H9 (cell line): ENCODE measurements at regions not wholly inside any gene's neighbourhood (a gene's known extent, or its start where the extent isn't known, plus 50 kb on each side); places are given as distances from the start of the nearest gene placed in this dataset.

Experiments
- DNase-seq: peaks from one replicate; pipeline ENCODE4 v3.0.0-alpha.2; 2017
- H2AFZ ChIP-seq: one replicate; pipeline ENCODE4 v1.6.1; 2013; ENCODE audit warnings: mild to moderate bottlenecking, low read length, control low read depth, moderate library complexity
- H2AK5ac ChIP-seq: 2 replicates; pipeline ENCODE4 v1.6.1; 2013; ENCODE audit warnings: low read length, control low read depth, mixed read lengths; ENCODE audit not compliant: insufficient read length
- H2BK120ac ChIP-seq: one replicate; pipeline ENCODE4 v1.6.1; 2013; ENCODE audit warnings: low read depth, mild to moderate bottlenecking, low read length, control low read depth, inconsistent platforms; ENCODE audit not compliant: poor library complexity, severe bottlenecking
- H2BK12ac ChIP-seq: 2 replicates; pipeline ENCODE4 v1.6.1; 2013; ENCODE audit warnings: low read length, control low read depth, mixed read lengths, low read depth; ENCODE audit not compliant: insufficient read length
- H2BK15ac ChIP-seq: 2 replicates; pipeline ENCODE4 v1.6.1; 2013; ENCODE audit warnings: low read depth, low read length, control low read depth
- H2BK20ac ChIP-seq: one replicate; pipeline ENCODE4 v1.6.1; 2013; ENCODE audit warnings: low read depth, mild to moderate bottlenecking, low read length, control low read depth, inconsistent platforms; ENCODE audit not compliant: poor library complexity, severe bottlenecking
- H2BK5ac ChIP-seq: 2 replicates; pipeline ENCODE4 v1.6.1; 2013; ENCODE audit warnings: low read length, control low read depth, mixed read lengths; ENCODE audit not compliant: insufficient read length
- H3K14ac ChIP-seq: 2 replicates; pipeline ENCODE4 v1.6.1; 2013; ENCODE audit warnings: low read length, control low read depth; ENCODE audit not compliant: insufficient read depth
- H3K18ac ChIP-seq: 2 replicates; pipeline ENCODE4 v1.6.1; 2013; ENCODE audit warnings: low read depth, mild to moderate bottlenecking, mixed read lengths, low read length, control low read depth; ENCODE audit not compliant: insufficient read length
- H3K23ac ChIP-seq: 2 replicates; pipeline ENCODE4 v1.6.1; 2013; ENCODE audit warnings: low read length, control low read depth, mixed read lengths, low read depth; ENCODE audit not compliant: insufficient read length
- H3K23me2 ChIP-seq: 2 replicates; pipeline ENCODE4 v1.6.1; 2013; ENCODE audit warnings: low read depth, mild to moderate bottlenecking, mixed read lengths, low read length, control low read depth; ENCODE audit not compliant: insufficient read length, poor library complexity, severe bottlenecking
- H3K27ac ChIP-seq: 2 replicates; pipeline ENCODE4 v1.5.1; 2013; ENCODE audit warnings: low read length, control low read depth, mixed read lengths, low read depth; ENCODE audit not compliant: insufficient read length
- H3K27me3 ChIP-seq: 2 replicates; pipeline ENCODE4 v1.6.1; 2013; ENCODE audit warnings: low read length, control low read depth, inconsistent platforms; ENCODE audit not compliant: insufficient read depth
- H3K4ac ChIP-seq: 2 replicates; pipeline ENCODE4 v1.6.1; 2013; ENCODE audit warnings: low read depth, mild to moderate bottlenecking, control low read depth, inconsistent platforms, low read length, moderate library complexity
- H3K4me1 ChIP-seq: 2 replicates; pipeline ENCODE4 v1.6.1; 2013; ENCODE audit warnings: low read length, control low read depth, inconsistent platforms; ENCODE audit not compliant: insufficient read depth
- H3K4me2 ChIP-seq: 2 replicates; pipeline ENCODE4 v1.6.1; 2013; ENCODE audit warnings: low read length, control low read depth, mixed read lengths; ENCODE audit not compliant: insufficient read length, insufficient read depth
- H3K56ac ChIP-seq: 2 replicates; pipeline ENCODE4 v1.6.1; 2013; ENCODE audit warnings: low read depth, mild to moderate bottlenecking, mixed read lengths, low read length, control low read depth; ENCODE audit not compliant: insufficient read length
- H3K79me1 ChIP-seq: 2 replicates; pipeline ENCODE4 v1.6.1; 2013; ENCODE audit warnings: low read depth, mild to moderate bottlenecking, moderate library complexity, low read length, control low read depth, inconsistent platforms; ENCODE audit not compliant: insufficient read depth, poor library complexity, severe bottlenecking
- H3K79me2 ChIP-seq: 2 replicates; pipeline ENCODE4 v1.6.1; 2013; ENCODE audit warnings: low read length, control low read depth, inconsistent platforms; ENCODE audit not compliant: insufficient read depth
- H3K9ac ChIP-seq: 2 replicates; pipeline ENCODE4 v1.6.1; 2013; ENCODE audit warnings: low read length, control low read depth, mixed read lengths; ENCODE audit not compliant: insufficient read length; ENCODE audit errors: extremely low read depth
- H3K9me3 ChIP-seq: one replicate; pipeline ENCODE4 v1.6.1; 2013; ENCODE audit warnings: low read depth, low read length, inconsistent platforms; ENCODE audit not compliant: control insufficient read depth
- H3T11ph ChIP-seq: one replicate; pipeline ENCODE4 v1.6.1; 2013; ENCODE audit warnings: mild to moderate bottlenecking, low read length, control low read depth, inconsistent platforms
- H4K20me1 ChIP-seq: one replicate; pipeline ENCODE4 v1.6.1; 2013; ENCODE audit not compliant: control insufficient read depth, insufficient read length, insufficient read depth
- H4K5ac ChIP-seq: 2 replicates; pipeline ENCODE4 v1.6.1; 2013; ENCODE audit warnings: low read depth, mild to moderate bottlenecking, mixed read lengths, low read length, control low read depth; ENCODE audit not compliant: insufficient read length
- H4K8ac ChIP-seq: replicated peaks from 2 replicates; pipeline ENCODE4 v1.6.1; 2013; ENCODE audit warnings: low read length, control low read depth, mixed read lengths, low read depth; ENCODE audit not compliant: insufficient read length
- H4K91ac ChIP-seq: 2 replicates; pipeline ENCODE4 v1.6.1; 2013; ENCODE audit warnings: low read depth, mild to moderate bottlenecking, moderate library complexity, mixed read lengths, low read length, control low read depth; ENCODE audit not compliant: insufficient read length
- H3K27ac Mint-ChIP-seq, 3 experiments: 2 replicates in 2 of 3; 3 replicates in 1 of 3; pipeline ENCODE4 v1.8.0; 2020 to 2021; ENCODE audit warnings: mixed read lengths in 3 of 3, mild to moderate bottlenecking in 1 of 3, moderate library complexity in 1 of 3
- H3K27me3 Mint-ChIP-seq: 2 replicates; pipeline ENCODE4 v1.8.0; 2021; ENCODE audit warnings: low read depth, mild to moderate bottlenecking, moderate library complexity, mixed read lengths
- H3K36me3 Mint-ChIP-seq, 3 experiments: 2 replicates in 2 of 3; 3 replicates in 1 of 3; pipeline ENCODE4 v1.8.0; 2020 to 2021; ENCODE audit warnings: low read depth in 3 of 3, mixed read lengths in 3 of 3; ENCODE audit not compliant: insufficient read depth in 1 of 3
- H3K4me1 Mint-ChIP-seq, 2 experiments: 2 replicates each; pipeline ENCODE4 v1.8.0; 2020; ENCODE audit warnings: mixed read lengths in 2 of 2
- H3K4me3 Mint-ChIP-seq, 2 experiments: 2 replicates in 1 of 2; 3 replicates in 1 of 2; pipeline ENCODE4 v1.8.0; 2020 to 2021; ENCODE audit warnings: mild to moderate bottlenecking in 2 of 2, mixed read lengths in 2 of 2, moderate library complexity in 1 of 2
- H3K9me3 Mint-ChIP-seq, 2 experiments: 2 replicates in 1 of 2; 3 replicates in 1 of 2; pipeline ENCODE4 v1.8.0; 2020; ENCODE audit warnings: mild to moderate bottlenecking in 2 of 2, mixed read lengths in 2 of 2, moderate library complexity in 1 of 2
- WGBS: extraction: QIAGEN DNeasy Blood & Tissue Kit; methylation state at CpG from one replicate; pipeline ENCODE4 v1.1.7; 2013; ENCODE audit warnings: missing lambda C conversion rate, low lambda C conversion rate, mixed read lengths; ENCODE audit not compliant: insufficient read length; ENCODE audit errors: extremely low coverage; 5-methylcytosine and 5-hydroxymethylcytosine counted together
- TF ChIP-seq, protein P1 (sequence below): fragments of 200-600 bp; sonication (generic); conservative IDR thresholded peaks from 3 replicates; pipeline ENCODE4 v1.8.0; 2021; ENCODE audit warnings: antibody characterized with exemption, mild to moderate bottlenecking

DNA sequence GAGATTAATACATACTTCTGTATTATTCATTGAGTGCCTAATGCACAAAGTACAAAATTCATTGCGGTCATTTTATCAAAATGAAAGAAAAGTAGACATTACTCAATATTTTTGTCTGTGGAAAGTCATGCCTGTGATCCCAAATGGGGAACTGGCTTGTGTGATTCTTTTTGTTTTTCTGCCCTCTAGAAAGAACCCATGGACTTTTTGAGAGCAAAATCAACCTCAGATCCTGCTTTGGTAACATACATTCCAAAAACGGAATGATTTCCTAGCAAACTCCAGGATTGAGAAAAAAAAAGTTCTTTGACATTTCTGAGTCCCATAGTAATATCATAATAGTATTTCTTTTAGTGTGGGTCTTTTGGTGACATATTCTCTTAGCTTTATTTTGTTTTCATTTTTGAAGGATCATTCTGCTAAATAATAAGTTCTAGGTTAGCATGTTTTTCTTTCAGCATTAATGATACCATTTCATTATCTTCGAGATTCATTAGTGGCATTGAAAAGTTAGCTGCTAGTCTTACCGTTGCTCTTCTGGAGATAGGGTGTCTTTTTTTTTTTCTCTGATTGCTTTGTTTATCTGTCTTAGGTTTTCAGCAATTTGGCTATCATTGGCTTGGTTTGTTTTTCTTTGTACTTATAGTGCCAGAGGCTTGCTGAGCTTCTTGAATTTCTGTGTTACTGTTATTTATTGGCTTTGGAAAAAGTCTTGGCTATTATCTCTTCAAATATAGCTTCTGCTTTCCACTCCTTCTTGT, 102.4 kb upstream of the CSNK1A1L start:
- no peaks in the 10 kb centered on the region for H3K36me3 Mint-ChIP-seq

More for the DNA sequence above, 102.4 kb upstream of the CSNK1A1L start:
- no peaks in the 10 kb centered on the region for H3K9me3 ChIP-seq
- no peak overlapping the region for H4K5ac ChIP-seq
- H2BK120ac ChIP-seq: no peak overlapping the region
- H2BK12ac ChIP-seq: no peak overlapping the region
- no peaks in the 10 kb centered on the region for H3K79me1 ChIP-seq
- no peaks in the 10 kb centered on the region for H3K23me2 ChIP-seq
- no peak overlapping the region for H2AFZ ChIP-seq
- no peaks in the 10 kb centered on the region for H3K79me2 ChIP-seq
- no peaks in the 10 kb centered on the region for H3K27me3 ChIP-seq
- H4K8ac ChIP-seq: no peak overlapping the region
- TF ChIP-seq, protein P1, sequence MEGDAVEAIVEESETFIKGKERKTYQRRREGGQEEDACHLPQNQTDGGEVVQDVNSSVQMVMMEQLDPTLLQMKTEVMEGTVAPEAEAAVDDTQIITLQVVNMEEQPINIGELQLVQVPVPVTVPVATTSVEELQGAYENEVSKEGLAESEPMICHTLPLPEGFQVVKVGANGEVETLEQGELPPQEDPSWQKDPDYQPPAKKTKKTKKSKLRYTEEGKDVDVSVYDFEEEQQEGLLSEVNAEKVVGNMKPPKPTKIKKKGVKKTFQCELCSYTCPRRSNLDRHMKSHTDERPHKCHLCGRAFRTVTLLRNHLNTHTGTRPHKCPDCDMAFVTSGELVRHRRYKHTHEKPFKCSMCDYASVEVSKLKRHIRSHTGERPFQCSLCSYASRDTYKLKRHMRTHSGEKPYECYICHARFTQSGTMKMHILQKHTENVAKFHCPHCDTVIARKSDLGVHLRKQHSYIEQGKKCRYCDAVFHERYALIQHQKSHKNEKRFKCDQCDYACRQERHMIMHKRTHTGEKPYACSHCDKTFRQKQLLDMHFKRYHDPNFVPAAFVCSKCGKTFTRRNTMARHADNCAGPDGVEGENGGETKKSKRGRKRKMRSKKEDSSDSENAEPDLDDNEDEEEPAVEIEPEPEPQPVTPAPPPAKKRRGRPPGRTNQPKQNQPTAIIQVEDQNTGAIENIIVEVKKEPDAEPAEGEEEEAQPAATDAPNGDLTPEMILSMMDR: no peak
- WGBS: no CpG with 5 or more reads among the region's 4 CpGs
- H2BK15ac ChIP-seq: no peak overlapping the region
- no peak overlapping the region for H3K4ac ChIP-seq
- H3K14ac ChIP-seq: no peak overlapping the region
- Mint-ChIP-seq H3K9me3 (no peaks in the 10 kb centered on the region), H3K4me3 (no peak overlapping the region), H3K27me3 (no peaks in the 10 kb centered on the region), H3K27ac (no peak overlapping the region), H3K4me1 (peaks cover 9 to 12% of the 10 kb centered on the region in 2 experiments)
- DNase-seq: no peak
- no peak overlapping the region for H3K18ac ChIP-seq
- no peaks in the 10 kb centered on the region for H3K4me1 ChIP-seq
- H3K9ac ChIP-seq: no peak overlapping the region
- no peak overlapping the region for H2BK5ac ChIP-seq
- H3T11ph ChIP-seq: no peak overlapping the region
- no peak overlapping the region for H2BK20ac ChIP-seq
- no peak overlapping the region for H3K27ac ChIP-seq
- no peak overlapping the region for H3K23ac ChIP-seq
- no peak overlapping the region for H2AK5ac ChIP-seq
- H3K56ac ChIP-seq: no peak overlapping the region
- H3K4me2 ChIP-seq: no peak overlapping the region
- no peaks in the 10 kb centered on the region for H4K20me1 ChIP-seq
- H4K91ac ChIP-seq: no peak overlapping the region
